ENCODE measurements at regions not wholly inside any gene's neighbourhood (a gene's known extent, or its start where the extent isn't known, plus 50 kb on each side); places are given as distances from the start of the nearest gene placed in this dataset.

DNA sequence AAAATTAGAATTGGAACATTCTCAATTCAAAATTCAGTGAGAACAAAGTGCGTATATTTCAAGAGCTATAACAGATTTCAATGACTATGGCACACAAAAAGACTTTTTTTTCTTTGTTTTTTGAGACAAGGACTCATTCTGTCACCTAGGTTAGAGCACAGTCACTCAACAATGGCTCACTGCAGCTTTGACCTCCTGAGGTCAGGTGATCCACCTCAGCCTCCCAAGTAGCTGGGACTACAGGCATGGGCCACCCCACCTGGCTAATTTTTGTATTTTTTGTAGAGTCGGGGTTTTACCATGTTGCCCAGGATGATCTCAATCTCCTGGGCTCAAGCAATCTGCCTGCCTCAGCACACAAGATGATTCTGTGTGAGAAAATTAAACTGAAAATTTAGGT lies 51.5 kb downstream of the PIK3C2A start:
- TF ChIP-seq, protein P1, sequence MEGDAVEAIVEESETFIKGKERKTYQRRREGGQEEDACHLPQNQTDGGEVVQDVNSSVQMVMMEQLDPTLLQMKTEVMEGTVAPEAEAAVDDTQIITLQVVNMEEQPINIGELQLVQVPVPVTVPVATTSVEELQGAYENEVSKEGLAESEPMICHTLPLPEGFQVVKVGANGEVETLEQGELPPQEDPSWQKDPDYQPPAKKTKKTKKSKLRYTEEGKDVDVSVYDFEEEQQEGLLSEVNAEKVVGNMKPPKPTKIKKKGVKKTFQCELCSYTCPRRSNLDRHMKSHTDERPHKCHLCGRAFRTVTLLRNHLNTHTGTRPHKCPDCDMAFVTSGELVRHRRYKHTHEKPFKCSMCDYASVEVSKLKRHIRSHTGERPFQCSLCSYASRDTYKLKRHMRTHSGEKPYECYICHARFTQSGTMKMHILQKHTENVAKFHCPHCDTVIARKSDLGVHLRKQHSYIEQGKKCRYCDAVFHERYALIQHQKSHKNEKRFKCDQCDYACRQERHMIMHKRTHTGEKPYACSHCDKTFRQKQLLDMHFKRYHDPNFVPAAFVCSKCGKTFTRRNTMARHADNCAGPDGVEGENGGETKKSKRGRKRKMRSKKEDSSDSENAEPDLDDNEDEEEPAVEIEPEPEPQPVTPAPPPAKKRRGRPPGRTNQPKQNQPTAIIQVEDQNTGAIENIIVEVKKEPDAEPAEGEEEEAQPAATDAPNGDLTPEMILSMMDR (IDR thresholded peaks at IDR 0.05), result no peak
- TF ChIP-seq POLR2A (IDR thresholded peaks at IDR 0.05), result no peak

Data from tibial nerve (tissue), 3 donors.